CD4-positive, alpha-beta T cell treated with Interleukin-4 for 4 hours (primary cell): ENCODE measurements at regions not wholly inside any gene's neighbourhood (a gene's known extent, or its start where the extent isn't known, plus 50 kb on each side); places are given as distances from the start of the nearest gene placed in this dataset.
"Not testable (repeated sequence)": the region's sequence is repeated elsewhere in the genome, so short reads cannot be mapped to it uniquely, and the experiment has no call there.

Experiments used
- DNase-seq: peaks from one replicate; pipeline ENCODE4 v3.0.0-alpha.2; 2020

DNA sequence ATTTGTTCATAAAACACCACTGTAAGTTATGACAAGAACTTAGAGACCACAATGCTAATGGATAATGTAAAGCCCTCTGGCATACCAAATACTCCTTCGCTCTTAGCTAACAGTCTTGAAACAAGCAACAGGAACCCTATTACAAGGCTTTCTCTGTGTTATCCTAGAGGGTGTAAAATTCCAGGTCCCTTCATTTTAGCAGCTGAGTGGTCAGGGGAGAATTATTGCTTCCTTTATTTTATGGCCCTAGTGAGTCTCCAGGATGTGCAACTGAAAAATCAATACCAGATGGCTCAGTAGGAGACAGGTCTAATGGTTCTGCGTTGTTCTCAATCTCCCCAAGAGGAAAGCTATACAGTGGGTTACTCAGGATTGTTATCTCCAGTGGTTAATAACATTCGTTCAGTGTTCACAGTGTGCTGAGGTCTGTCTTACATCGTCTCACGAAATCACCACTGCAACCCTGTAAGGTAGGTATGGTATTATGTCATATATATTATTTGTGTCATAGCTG, 172.7 kb upstream of the CNOT2 start:
- no peak for DNase-seq

DNA sequence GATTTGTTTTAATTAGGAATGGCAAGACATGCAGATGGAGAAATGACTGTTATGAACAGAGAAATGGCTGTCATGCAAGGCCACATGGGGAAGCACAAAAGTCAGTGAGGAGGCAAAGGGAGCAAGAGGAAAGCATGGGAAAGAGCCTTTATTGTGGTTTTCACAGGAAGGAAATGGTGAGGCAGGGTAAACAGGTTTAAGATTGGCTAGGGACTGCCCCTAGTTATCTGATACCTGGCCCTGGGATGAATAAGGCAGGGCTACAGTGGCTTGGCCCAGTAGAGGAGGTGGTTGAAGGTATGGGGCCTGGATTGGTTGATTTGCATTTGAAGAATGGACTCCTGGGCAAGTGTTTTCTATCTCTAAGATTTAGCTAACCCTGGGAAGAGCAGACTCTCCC, 168.7 kb upstream of the CNOT2 start:
- DNase-seq: no peak

DNA sequence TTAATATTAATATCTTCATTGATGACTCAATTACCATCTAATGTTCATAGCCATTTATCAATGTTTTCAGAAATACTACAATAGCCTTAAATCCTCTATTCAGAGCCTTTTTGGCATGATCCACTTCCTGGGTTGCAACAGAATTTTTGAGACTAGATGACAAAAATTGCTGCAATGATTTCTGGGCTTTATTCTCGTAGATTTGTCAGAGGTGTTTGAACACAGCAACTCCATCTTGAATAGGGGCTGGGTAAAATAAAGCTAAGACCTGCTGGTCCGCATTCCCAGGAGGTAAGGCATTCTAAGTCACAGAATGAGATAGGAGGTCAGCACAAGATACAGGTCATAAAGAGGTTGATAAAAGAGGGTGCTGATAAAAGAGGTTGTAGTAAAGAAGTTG, 165.8 kb upstream of the CNOT2 start:
- DNase-seq: no peak

DNA sequence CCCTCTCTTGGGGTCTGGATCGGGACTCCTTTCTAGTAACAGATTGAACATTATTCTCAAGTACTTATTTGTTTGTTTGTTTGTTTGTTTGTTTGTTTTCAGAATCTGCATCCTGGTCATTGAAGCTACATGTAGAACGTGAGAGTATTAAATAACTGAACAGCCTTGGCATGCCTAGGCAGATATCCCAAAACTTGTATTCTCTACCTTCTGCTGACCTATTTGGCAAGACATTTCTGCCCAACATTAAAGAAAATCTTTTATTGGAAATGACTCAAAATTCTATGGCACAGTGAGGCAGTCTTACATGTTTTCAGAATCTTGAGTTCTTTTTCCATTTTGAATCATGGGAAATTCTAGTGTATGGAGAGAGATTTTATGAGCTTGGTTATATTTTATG, 165.1 kb upstream of the CNOT2 start:
- no peak for DNase-seq

DNA sequence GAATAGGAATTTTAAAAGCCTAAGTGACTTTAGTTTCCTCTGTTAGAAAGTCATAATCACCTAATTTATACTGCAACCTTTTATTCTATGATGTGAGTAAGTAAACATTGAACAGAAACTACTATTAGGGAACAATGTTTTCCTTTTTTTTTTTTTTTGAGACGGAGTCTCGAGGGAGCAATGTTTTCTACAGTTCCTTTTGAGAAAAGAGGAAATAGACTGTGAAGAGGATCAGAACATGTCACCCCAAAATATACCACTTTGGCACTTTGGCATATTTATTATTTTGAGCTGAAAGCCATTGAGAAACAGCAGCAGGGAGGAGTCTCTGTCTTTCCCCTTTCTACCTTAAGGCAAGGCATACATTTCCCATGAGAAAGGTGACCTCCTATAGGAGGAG, 162.7 kb upstream of the CNOT2 start:
- DNase-seq: no peak

DNA sequence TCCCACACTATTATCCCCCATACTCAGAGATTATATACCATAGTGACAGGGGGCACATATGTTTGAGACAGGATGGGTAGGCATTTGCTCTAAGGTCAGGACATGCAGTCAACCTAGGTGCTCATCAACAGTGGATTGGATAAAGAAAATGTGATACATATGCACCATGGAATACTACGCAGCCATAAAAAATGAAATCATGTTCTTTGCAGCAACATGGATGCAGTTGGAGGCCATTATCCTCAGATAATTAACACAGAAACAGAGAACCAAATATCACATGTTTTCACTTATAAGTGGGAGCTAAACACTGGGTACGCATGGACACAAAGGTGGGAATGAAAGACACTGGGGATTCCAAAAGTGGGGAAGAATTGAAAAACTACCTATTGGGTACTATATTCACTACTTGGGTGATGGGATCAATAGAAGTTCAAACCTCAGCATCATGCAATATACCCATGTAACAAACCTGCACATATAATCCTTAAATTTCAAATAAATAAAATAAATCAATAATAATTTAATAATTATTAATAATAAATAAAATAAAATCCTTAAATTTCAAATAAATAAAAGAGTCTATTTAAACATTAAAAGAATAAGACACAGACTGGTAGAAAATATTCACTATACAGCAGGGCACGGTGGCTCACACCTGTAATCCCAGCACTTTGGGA, 160.1 kb upstream of the CNOT2 start:
- no peak for DNase-seq

DNA sequence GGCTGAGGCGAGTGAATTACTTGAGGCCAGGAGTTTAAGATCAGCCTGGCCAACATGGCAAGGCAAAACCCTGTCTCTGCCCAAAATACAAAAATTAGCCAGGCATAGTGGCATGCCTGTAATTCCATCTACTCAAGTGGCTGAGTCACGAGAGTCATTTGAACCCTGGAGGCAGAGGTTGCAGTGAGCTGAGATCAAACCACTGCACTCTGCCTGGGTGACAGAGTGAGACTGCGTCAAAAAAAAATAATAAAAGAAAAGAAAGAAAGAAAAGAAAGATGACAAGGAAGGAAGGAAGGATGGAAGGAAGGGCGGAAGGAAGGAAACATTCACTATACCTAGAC, 159.6 kb upstream of the CNOT2 start:
- no peak for DNase-seq

DNA sequence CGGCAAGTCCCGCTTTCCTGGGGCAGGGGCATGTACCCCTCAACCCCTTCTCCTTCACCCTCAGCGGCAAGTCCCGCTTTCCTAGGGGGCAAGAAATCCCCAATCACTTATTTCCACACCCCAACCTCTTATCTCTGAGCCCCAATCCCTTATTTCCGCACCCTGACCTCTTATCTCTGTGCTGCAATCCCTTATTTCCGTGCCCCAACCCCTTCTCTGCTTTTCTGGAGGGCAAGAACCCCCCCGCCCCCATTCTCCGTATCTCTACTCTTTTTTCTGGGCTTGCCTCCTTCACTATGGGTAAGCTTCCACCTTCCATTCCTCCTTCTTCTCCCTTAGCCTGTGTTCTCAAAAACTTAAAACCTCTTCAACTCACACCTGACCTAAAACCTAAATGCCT, 156.9 kb upstream of the CNOT2 start:
- not testable (repeated sequence) for DNase-seq

DNA sequence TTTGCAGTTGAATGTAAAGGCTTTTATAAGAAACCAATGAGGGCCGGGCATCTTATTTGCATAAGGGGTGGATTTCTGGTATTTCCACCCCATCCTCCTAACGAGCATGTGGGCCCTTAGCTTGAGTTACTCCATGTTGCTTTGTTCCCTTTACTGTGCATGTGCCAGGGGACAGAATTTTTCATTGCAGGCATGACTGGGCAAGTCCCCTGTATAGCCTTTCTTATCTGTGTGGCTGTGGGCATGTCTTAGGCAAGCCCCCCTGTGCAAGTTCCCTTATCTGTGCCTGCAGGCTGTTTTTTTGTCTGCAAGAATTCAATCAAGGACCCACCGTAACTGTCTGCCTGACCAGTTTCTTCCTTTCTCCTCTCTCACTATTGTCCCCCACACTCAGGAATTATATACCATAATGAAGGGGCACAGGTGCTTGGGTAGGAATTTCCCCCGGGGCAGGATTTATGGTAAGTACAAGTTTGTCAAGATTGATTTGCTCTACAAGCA, 152.2 kb upstream of the CNOT2 start:
- DNase-seq: no peak

DNA sequence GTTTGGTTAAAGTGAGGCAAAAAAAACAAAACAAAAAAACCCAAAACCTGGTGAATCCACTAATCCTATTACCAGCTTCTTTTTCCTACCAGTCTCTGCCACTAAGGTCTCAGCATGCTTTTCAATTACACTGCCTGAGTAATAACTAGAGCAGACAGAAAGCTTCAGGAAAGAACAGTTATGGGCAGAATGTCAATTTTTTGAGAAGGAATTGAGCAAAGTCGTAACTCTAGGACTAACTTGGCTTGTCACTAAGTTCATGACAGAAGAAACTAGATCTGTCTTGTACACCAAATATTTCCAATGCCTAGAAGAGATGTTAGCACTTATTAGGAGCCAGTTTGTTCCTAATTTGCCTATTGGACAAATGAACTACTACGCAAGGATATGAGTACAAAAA, 148.8 kb upstream of the CNOT2 start:
- DNase-seq: no peak

DNA sequence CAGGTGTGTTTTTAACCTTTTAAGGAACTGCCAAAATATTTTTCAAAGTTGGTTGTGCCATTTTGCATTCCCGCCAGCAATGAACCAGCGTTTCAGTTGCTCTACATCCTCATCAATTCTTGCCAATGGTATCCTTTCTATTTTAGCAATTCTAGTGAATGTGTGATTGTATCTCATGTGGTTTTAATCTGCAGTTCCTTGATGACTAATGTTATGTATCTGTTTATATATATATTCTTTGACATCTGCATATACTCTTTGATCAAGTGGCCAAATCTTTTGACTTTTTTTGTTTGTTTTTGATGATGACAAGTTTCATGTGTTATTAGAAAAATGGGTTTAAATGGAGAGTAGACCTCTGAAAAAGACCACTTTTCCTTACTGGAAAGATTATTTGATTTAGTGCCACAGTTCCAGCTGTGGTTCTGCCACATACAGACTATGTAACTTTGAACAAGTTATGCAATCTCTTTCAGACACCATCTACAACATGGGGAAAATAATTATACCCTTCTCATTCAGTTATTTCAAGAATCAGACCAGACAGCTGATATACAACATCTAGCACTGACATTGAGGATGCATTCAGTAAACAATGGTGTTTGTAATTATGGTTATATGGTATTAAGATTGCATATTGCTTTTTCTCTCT, 146.3 kb upstream of the CNOT2 start:
- DNase-seq: no peak

DNA sequence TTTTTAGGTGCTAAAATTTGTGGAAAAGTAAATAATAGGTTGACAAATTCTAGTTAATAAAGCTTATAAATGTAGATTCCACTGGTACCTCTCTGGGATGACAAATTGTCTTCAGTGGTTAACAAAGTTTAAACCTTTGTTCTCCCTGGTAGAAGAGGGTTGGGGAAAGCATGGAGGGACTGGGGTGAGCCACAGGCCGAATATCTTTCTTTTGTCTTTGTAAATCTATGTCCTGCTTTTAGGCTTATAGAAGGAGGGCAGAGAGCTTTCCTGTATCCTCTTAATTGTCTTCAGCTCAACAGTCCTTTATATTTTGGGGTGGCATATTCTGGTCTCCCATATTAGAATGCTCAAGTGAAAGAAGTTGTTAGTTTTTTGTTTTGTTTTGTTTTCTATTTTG, 142.2 kb upstream of the CNOT2 start:
- no peak for DNase-seq

DNA sequence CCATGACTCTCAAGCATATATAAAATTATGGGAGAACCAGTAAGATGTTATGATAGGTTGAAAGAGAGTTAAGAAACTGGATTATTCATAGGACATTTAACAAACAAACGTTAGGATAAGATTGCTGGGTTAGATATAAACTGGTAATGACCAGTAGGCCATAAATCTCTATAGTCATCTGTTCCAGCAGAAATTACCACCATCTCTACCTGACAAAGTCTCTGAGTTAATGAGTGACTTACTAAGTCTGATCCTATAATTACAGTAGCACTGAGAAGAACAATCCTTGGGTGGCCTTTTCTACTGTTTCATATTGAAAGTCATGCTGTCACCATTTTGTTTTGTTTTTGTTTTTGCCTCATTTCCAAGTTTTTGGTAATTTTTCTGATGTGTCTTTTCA, 136.9 kb upstream of the CNOT2 start:
- DNase-seq: no peak

DNA sequence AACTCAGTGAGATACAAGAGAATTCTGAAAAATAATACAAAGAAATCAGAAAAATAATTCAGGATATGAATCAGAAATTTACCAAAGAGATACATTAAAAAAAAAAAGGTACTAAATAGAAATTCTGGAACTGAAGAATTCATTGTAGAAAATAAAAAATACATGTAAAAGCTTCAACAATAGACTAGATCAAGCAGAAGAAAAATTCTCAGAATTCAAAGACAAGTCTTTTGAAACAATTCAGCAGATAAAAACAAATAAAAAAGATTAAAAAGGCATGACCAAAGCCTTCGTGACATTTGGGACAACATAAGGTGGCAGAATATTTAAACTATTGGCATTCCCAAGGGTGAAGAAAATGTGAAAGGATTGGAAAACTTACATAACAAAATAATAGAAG, 133.1 kb upstream of the CNOT2 start:
- DNase-seq: no peak

DNA sequence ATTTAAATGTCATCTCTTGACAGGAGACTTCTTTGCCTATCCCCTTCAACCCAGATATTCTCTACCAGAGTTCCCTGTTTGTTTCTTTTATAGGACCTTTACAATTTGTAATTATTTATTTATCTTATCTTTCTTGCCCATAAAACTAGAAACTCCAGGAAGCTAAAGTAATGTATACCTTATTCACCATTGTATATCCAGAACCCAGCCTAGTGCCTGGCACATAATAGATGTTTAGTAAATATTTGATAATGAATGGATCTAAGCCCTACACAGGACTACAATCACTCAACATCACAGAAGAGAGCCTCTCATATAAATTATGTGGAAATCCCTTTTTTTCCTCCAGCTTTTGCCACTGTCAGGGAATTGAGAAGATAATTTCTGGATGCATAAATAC, 125.6 kb upstream of the CNOT2 start:
- DNase-seq: no peak

DNA sequence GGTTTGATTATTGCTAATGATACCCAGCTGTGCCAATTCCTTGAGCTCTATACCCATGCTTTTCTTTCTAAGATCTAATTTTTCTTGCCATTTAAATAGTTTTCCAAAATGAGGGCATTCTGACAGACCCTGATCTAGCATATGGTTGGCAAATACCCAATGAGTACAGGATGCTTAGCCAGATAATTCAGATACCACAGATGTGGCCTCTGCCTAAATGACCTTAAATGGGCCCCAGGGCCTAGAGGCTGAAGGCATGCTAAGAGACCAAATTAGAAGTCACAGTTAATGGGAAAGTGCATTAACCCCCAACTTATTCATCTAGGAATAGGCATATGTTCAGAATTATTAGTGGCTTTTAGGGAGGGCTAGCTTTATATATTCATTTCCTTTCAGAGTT, 122.3 kb upstream of the CNOT2 start:
- DNase-seq: no peak

DNA sequence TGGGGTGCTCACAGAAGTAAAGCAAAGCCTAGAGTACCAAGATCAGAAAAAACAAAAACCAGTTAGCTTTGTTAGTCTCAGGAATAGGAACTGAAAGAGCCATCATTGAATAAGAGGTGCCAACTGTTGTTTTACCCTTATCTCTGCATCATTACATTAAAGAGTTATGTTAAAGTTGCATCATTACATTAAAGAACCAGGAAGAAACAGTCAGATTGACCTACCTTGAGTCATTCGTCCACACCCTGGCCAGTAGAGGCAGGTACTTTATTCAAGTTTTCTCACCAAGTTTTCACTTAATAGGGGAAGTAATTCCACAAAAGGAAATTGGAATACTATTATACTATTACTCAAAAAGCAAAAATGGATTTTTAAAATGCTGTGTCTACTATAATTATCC, 121.7 kb upstream of the CNOT2 start:
- no peak for DNase-seq

DNA sequence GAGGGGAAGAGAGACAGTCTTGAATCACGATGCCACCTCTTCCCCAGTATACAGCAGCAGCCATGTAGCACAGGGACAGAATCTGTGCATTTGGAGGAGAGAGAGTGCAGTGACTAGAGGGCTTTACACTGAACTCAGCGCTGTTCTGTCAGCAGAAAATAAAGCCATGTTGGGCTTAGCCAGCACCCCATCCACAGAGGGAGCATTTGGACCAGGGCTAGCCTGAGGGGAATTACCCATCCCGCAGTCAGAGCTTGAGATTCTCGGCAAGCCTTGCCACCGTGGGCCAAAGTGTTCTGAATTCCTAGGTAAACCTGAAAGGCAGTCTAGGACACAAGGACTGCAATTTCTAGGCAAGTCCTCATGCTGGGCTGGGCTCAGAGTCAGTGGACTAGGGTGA, 120.4 kb upstream of the CNOT2 start:
- no peak for DNase-seq

DNA sequence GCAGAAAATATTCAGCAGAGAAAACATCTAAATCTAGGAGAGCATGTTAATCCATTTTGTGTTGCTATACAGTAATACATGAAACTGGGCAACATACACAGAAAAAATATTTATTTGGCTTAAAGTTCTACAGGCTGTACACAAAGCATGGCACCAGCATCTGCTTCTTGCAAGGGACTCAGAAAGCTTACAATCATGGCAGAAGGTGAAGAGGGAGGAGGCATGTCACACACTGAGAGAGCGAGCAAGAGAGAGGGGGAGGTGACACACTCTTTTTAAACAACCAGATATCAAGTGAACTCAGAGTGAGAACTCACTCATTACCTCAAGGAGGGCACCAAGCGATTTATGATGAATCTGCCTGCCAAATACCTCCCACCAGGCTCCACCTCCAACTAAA, 94.2 kb upstream of the CNOT2 start:
- DNase-seq: no peak

DNA sequence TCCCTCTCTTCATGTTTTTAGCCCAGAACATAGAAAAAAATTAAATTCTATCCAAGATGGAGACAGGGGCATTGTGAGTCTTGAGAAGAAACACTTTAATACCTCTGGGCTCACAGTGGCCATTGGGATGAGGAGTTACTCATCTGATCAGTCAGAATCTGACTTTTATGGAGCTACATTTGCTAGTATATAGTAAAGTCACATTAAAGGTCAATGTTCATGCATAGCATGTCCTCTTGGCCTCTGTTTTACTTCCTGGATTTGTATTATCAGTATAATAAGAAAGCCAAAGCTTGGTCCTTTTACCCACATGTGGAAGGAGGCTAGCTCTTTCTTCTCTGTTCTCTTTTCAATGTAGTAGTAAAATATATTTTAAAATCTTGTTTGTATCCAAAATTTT, 93.6 kb upstream of the CNOT2 start:
- no peak for DNase-seq

DNA sequence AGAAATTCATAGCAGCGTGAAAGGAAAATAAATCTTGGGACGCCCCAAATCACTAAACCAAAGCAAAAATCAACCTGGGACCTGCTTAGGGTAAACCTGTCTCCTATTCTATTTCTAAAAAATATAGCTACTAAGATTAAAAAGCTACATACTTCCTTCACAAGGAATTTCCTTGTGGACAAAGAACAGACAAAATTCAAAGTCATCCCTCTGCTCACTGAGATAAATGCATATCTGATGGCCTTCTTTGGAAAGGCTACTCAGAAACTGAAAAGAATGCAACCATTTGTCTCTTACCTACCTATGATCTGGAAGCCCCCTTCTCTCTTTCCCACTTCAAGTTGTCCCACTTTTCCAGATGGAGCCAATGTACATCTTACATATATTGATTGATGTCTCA, 93.0 kb upstream of the CNOT2 start:
- no peak for DNase-seq

DNA sequence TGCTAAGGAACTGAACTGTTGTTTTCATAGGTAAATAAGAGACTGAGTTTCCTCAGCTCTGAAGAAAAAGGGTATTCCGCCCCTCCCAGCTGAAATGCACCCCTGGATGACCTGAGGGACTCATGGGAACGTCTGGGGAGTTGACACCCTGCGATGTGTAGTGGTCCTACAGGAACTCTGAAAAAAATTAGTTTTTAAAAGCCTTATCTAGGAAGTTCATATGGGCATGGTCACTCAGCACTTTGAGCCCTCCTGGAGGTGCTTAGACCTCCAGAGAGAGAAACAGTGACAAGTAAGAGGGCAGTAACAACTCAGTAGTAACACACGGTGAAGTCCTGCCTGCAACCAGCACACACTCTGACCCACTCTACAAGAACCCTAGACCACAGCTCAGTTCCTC, 91.2 kb upstream of the CNOT2 start:
- DNase-seq: no peak

DNA sequence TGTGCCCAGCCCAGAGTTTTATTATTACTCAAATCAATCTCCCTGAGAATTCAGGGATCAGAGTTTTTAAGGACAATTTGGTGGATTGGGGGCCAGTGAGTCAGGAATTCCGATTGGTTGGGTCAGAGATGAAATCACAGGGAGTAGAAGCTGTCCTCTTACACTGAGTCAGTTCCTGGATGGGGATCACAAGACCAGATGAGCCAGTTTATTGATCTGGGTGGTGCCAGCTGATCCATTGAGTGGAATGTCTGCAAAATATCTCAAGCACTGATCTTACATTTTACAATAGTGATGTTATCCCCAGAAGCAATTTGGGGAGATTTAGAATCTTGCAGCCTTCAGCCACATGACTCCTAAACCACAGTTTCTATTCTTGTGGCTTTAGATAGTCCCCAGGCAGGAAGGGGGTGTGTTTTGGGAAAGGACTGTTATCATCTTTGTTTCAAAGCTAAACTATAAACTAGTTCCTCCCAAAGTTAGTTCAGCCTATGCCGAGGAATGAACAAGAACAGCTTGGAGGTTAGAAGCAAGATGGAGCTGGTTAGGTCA, 89.1 kb upstream of the CNOT2 start:
- no peak for DNase-seq

DNA sequence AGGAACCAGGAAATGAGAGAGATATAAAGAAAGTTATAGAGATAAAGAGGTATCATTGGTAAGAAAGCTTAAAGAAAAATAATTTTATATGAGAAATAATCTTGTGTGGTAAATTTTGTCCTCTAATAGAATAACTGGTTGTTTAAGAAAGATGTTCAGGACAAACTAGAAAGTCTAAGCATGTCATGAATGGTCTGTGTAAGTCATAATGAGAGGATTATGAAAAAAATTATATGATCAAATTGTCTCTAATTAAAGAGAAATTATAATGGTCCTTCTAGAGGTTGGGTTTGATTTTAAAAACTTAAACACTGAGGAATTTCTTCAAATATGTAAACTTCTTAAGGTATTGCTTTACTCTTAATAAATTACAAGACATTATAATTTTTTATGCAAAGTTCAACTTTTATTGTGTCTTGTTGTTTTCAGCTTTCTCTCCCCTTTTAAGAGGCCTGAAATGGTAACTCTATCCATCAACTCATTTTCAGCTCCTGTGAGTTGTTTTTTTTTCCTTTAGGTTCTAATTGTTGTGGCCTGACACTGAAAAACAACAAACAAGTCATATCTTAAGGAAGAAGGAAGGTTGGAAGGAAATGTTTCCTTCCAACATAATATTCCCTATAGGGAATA, 88.2 kb upstream of the CNOT2 start:
- no peak for DNase-seq
